SK-N-SH (cell line): ENCODE measurements at regions not wholly inside any gene's neighbourhood (a gene's known extent, or its start where the extent isn't known, plus 50 kb on each side); places are given as distances from the start of the nearest gene placed in this dataset.

ENCODE experiments used
- CTCF ChIA-PET: fragments of 300-600, 350-600 bp; formaldehyde crosslinking; extraction: SDS; loops from one replicate; lab custom pipeline; 2021; lab: Yijun Ruan, JAX
- POLR2A ChIA-PET: fragments of 350-600 bp; sonication (Branson Sonifier 250); formaldehyde crosslinking; extraction: SDS; loops from one replicate; lab custom pipeline; 2020; ENCODE audit warnings: antibody characterized with exemption, inconsistent platforms; lab: Yijun Ruan, JAX
- DNase-seq: peaks from one replicate; pipeline ENCODE4 v3.0.0; 2012
- H2AFZ ChIP-seq: fragments of 200-600 bp; sonication (generic); 2 replicates; pipeline ENCODE4 v1.8.1; 2016; ENCODE audit warnings: antibody characterized with exemption, mild to moderate bottlenecking, low read depth
- H3F3A ChIP-seq: fragments of 200-600 bp; sonication (generic); replicated peaks from 2 replicates; pipeline ENCODE3; 2016; ENCODE audit warnings: antibody characterized with exemption, mild to moderate bottlenecking; ENCODE audit not compliant: insufficient read depth
- H3K27ac ChIP-seq, 2 experiments: fragments of 200-500 bp in 1 of 2; fragments of 200-600 bp in 1 of 2; sonication (Bioruptor generic) in 1 of 2; sonication (generic), shearing (Covaris generic) in 1 of 2; 2 replicates each; pipeline versions ENCODE4 v1.5.1 to v1.6.1; 2014 to 2016; ENCODE audit warnings: low read depth in 2 of 2, inconsistent platforms in 1 of 2, low read length in 1 of 2, mild to moderate bottlenecking in 1 of 2, mixed read lengths in 1 of 2
- H3K27me3 ChIP-seq: fragments of 200-600 bp; sonication (generic), shearing (Covaris generic); 2 replicates; pipeline ENCODE4 v1.6.1; 2016; ENCODE audit warnings: mixed run types; ENCODE audit not compliant: insufficient read depth
- H3K36me3 ChIP-seq, 2 experiments: fragments of 200-500 bp in 1 of 2; fragments of 200-600 bp in 1 of 2; sonication (Bioruptor generic) in 1 of 2; sonication (generic) in 1 of 2; replicated peaks in 1 of 2; 2 replicates each; pipeline versions ENCODE3 to v1.5.1; 2014 to 2016; ENCODE audit warnings: low read length in 1 of 2, mild to moderate bottlenecking in 1 of 2; ENCODE audit not compliant: insufficient read depth in 2 of 2, control insufficient read depth in 1 of 2
- H3K4me1 ChIP-seq, 2 experiments: fragments of 200-500 bp in 1 of 2; fragments of 200-600 bp in 1 of 2; sonication (Bioruptor generic) in 1 of 2; sonication (generic), shearing (Covaris generic) in 1 of 2; 2 replicates each; pipeline versions ENCODE4 v1.5.1 to v1.6.1; 2014 to 2016; ENCODE audit warnings: low read depth in 1 of 2, low read length in 1 of 2, mixed run types in 1 of 2; ENCODE audit not compliant: insufficient read depth in 2 of 2, control insufficient read depth in 1 of 2
- H3K4me2 ChIP-seq: fragments of 200-600 bp; sonication (generic), shearing (Covaris generic); 2 replicates; pipeline ENCODE4 v1.6.1; 2017; ENCODE audit warnings: mixed run types
- H3K4me3 ChIP-seq, 2 experiments: fragments of 200-500 bp in 1 of 2; fragments of 200-600 bp in 1 of 2; sonication (Bioruptor generic) in 1 of 2; sonication (generic), shearing (Covaris generic) in 1 of 2; 2 replicates each; pipeline versions ENCODE4 v1.5.1 to v1.8.1; 2014 to 2016; ENCODE audit warnings: low read depth in 2 of 2, inconsistent platforms in 1 of 2, low read length in 1 of 2, mild to moderate bottlenecking in 1 of 2, mixed read lengths in 1 of 2, moderate library complexity in 1 of 2
- H3K79me2 ChIP-seq: fragments of 200-600 bp; sonication (generic); 2 replicates; pipeline ENCODE4 v1.8.1; 2017; ENCODE audit warnings: mild to moderate bottlenecking; ENCODE audit not compliant: insufficient read depth
- H3K9ac ChIP-seq: fragments of 200-600 bp; sonication (generic); 2 replicates; pipeline ENCODE4 v1.6.1; 2017; ENCODE audit warnings: mixed run types
- H3K9me2 ChIP-seq: fragments of 200-600 bp; sonication (generic); 2 replicates; pipeline ENCODE4 v1.6.1; 2017; ENCODE audit warnings: mixed run types
- H3K9me3 ChIP-seq: fragments of 200-600 bp; sonication (generic); 2 replicates; pipeline ENCODE4 v1.6.1; 2017; ENCODE audit warnings: mixed run types, mild to moderate bottlenecking, moderate library complexity
- H4K20me1 ChIP-seq: fragments of 200-600 bp; sonication (generic); 2 replicates; pipeline ENCODE4 v1.6.1; 2017; ENCODE audit warnings: mild to moderate bottlenecking, mixed run types; ENCODE audit not compliant: insufficient read depth
- CHD2 ChIP-seq: fragments of 150-350 bp; IDR thresholded peaks from 2 replicates; pipeline ENCODE4 v1.6.1; 2018; ENCODE audit warnings: low read length; ENCODE audit not compliant: partially characterized antibody
- CTCF ChIP-seq: fragments of 200-600 bp; sonication (generic); IDR thresholded peaks from 2 replicates; pipeline ENCODE4 v1.6.1; 2017; ENCODE audit warnings: antibody characterized with exemption, mild to moderate bottlenecking, moderate library complexity
- EP300 ChIP-seq, 2 experiments: IDR thresholded peaks; 2 replicates each; pipeline versions ENCODE4 v1.4.0 to v1.6.1; 2012; ENCODE audit warnings: borderline replicate concordance in 1 of 2, low read depth in 1 of 2, low read length in 1 of 2
- EZH2phosphoT487 ChIP-seq: fragments of 200-600 bp; sonication (generic); IDR thresholded peaks from 2 replicates; pipeline ENCODE4 v1.6.1; 2017; ENCODE audit warnings: low read depth, mixed run types, mild to moderate bottlenecking, antibody characterized with exemption, moderate library complexity, borderline replicate concordance
- FOXJ3 ChIP-seq: sonication (generic); formaldehyde crosslinking; IDR thresholded peaks from 2 replicates; pipeline ENCODE4 v1.5.1; 2020; ENCODE audit warnings: mild to moderate bottlenecking, missing genetic modification reagents
- GABPA ChIP-seq: IDR thresholded peaks from 2 replicates; pipeline ENCODE4 v1.4.0; 2012; ENCODE audit warnings: low read depth, mild to moderate bottlenecking
- IRF3 ChIP-seq: fragments of 150-350 bp; IDR thresholded peaks from 2 replicates; pipeline ENCODE4 v1.6.1; 2016; ENCODE audit warnings: mild to moderate bottlenecking, low read depth, low read length
- MAX ChIP-seq: IDR thresholded peaks from 2 replicates; pipeline ENCODE4 v1.4.0; 2012; ENCODE audit warnings: low read depth
- NFIC ChIP-seq: IDR thresholded peaks from 2 replicates; pipeline ENCODE4 v1.4.0; 2012; ENCODE audit warnings: borderline replicate concordance
- PBX3 ChIP-seq: IDR thresholded peaks from 2 replicates; pipeline ENCODE4; 2012
- POLR2AphosphoS5 ChIP-seq: IDR thresholded peaks from 2 replicates; pipeline ENCODE4 v1.6.1; 2012; ENCODE audit warnings: low read depth, low read length
- RCOR1 ChIP-seq: fragments of 150-350 bp; IDR thresholded peaks from 2 replicates; pipeline ENCODE4 v1.6.1; 2017; ENCODE audit warnings: antibody characterized with exemption, low read length
- REST ChIP-seq: IDR thresholded peaks from 2 replicates; pipeline ENCODE4 v1.6.1; 2012; ENCODE audit warnings: mild to moderate bottlenecking, low read depth, low read length, moderate library complexity
- SIN3A ChIP-seq: IDR thresholded peaks from 2 replicates; pipeline ENCODE4 v1.6.1; 2012; ENCODE audit warnings: low read depth, mild to moderate bottlenecking, low read length, moderate library complexity, borderline replicate concordance
- TAF1 ChIP-seq: IDR thresholded peaks from 2 replicates; pipeline ENCODE4 v1.6.1; 2012; ENCODE audit warnings: low read depth, mild to moderate bottlenecking, low read length, moderate library complexity, borderline replicate concordance
- TEAD4 ChIP-seq: IDR thresholded peaks from 2 replicates; pipeline ENCODE4 v1.4.0; 2012; ENCODE audit warnings: mild to moderate bottlenecking, borderline replicate concordance; ENCODE audit not compliant: insufficient read depth
- USF1 ChIP-seq: IDR thresholded peaks from 2 replicates; pipeline ENCODE4 v1.4.0; 2012; ENCODE audit warnings: low read depth, borderline replicate concordance
- USF2 ChIP-seq: fragments of 150-350 bp; IDR thresholded peaks from 2 replicates; pipeline ENCODE4 v1.6.1; 2017; ENCODE audit warnings: antibody characterized with exemption, low read length, low read depth, borderline replicate concordance
- YY1 ChIP-seq: IDR thresholded peaks from 2 replicates; pipeline ENCODE4 v1.4.0; 2012; ENCODE audit warnings: low read depth, mild to moderate bottlenecking
- ZBTB33 ChIP-seq: IDR thresholded peaks from 2 replicates; pipeline ENCODE4 v1.4.0; 2012; ENCODE audit warnings: low read depth, borderline replicate concordance
- WGBS: methylation state at CpG from one replicate; pipeline ENCODE4 v1.1.6; 2017; ENCODE audit warnings: low lambda C conversion rate; 5-methylcytosine and 5-hydroxymethylcytosine counted together

- no peak overlapping the region for H2AFZ ChIP-seq
- TF ChIP-seq USF2 (no peak), REST (no peak), RCOR1 (no peak), GABPA (no peak), TAF1 (no peak), SIN3A (no peak), POLR2AphosphoS5 (no peak), NFIC (no peak), ZBTB33 (no peak), TEAD4 (no peak), USF1 (no peak), CHD2 (no peak), YY1 (no peak), MAX (no peak), PBX3 (no peak), EZH2phosphoT487 (no peak), EP300 (IDR thresholded peaks at IDR 0.05; ENCODE audit: borderline replicate concordance in 1 of 2, low read depth in 1 of 2, low read length in 1 of 2) (no peak), CTCF (no peak), IRF3 (no peak), FOXJ3 (CRISPR knock-in tag) (no peak)
- TF ChIP-seq, all 33 proteins: peak for 0
- no peaks in the 10 kb centered on the region for H3K27me3 ChIP-seq
- H3K4me2 ChIP-seq = no peak overlapping the region
- ChIA-PET POLR2A (no interaction called here), CTCF (no interaction called here)
- H4K20me1 ChIP-seq = no peaks in the 10 kb centered on the region
- H3K79me2 ChIP-seq = no peaks in the 10 kb centered on the region
- no peaks in the 10 kb centered on the region for H3K4me1 ChIP-seq
- no peaks in the 10 kb centered on the region for H3K36me3 ChIP-seq
- no peak overlapping the region for H3K27ac ChIP-seq
- H3K9me3 ChIP-seq = no peaks in the 10 kb centered on the region
- no peak overlapping the region for H3K4me3 ChIP-seq
- H3K9ac ChIP-seq = no peak overlapping the region
- WGBS = 93% methylated on average over 2 of the region's 2 CpGs
- no peaks in the 10 kb centered on the region for H3F3A ChIP-seq
- DNase-seq = no peak
- H3K9me2 ChIP-seq = no peaks in the 10 kb centered on the region
Measured at GRCh38 chr13:79695754-79696153, 214.8 kb downstream of the NDFIP2 start.
